H1 (cell line): ENCODE measurements at regions not wholly inside any gene's neighbourhood (a gene's known extent, or its start where the extent isn't known, plus 50 kb on each side); places are given as distances from the start of the nearest gene placed in this dataset.

Experiments used
- CTCF ChIA-PET: fragments of 300-600 bp; sonication (Branson Sonifier 250); formaldehyde crosslinking; loops from one replicate; lab custom pipeline; 2021; ENCODE audit not compliant: partially characterized antibody; lab: Charles Lee
- POLR2A ChIA-PET: fragments of 300-600 bp; sonication (Branson Sonifier 250); formaldehyde crosslinking; loops from one replicate; lab custom pipeline; 2021; ENCODE audit warnings: inconsistent platforms; ENCODE audit not compliant: partially characterized antibody; lab: Charles Lee
- DNase-seq, 2 experiments: peaks; one replicate each; pipeline versions ENCODE4 v3.0.0 to v3.0.0-alpha.2; 2010 to 2022; ENCODE audit warnings: low spot score in 2 of 2, low read depth in 1 of 2, mixed read lengths in 1 of 2
- FAIRE-seq: peaks from 2 replicates; lab custom pipeline; 2011; peaks lifted over from hg19 to GRCh38; lab: Jason Lieb, UNC
- H2AFZ ChIP-seq: 2 replicates; pipeline ENCODE4 v1.8.1; 2012; ENCODE audit warnings: low read length, inconsistent platforms
- H2AK5ac ChIP-seq: 2 replicates; pipeline ENCODE4 v1.6.1; 2013; ENCODE audit warnings: low read depth, low read length
- H2BK120ac ChIP-seq: replicated peaks from 2 replicates; pipeline ENCODE3; 2013; ENCODE audit warnings: low read depth, low read length, inconsistent platforms
- H2BK12ac ChIP-seq: 2 replicates; pipeline ENCODE4 v1.6.1; 2013; ENCODE audit warnings: low read depth, low read length
- H2BK15ac ChIP-seq: 2 replicates; pipeline ENCODE4 v1.6.1; 2013; ENCODE audit warnings: low read length
- H2BK20ac ChIP-seq: 2 replicates; pipeline ENCODE4 v1.6.1; 2013; ENCODE audit warnings: low read length
- H2BK5ac ChIP-seq: 2 replicates; pipeline ENCODE4 v1.6.1; 2013; ENCODE audit warnings: low read depth, low read length
- H3K14ac ChIP-seq: 2 replicates; pipeline ENCODE4 v1.6.1; 2013; ENCODE audit warnings: inconsistent platforms; ENCODE audit not compliant: insufficient read length
- H3K18ac ChIP-seq: 2 replicates; pipeline ENCODE4 v1.6.1; 2013; ENCODE audit warnings: low read length; ENCODE audit errors: extremely low read depth
- H3K23ac ChIP-seq: 2 replicates; pipeline ENCODE4 v1.6.1; 2013; ENCODE audit warnings: inconsistent platforms; ENCODE audit not compliant: insufficient read length
- H3K23me2 ChIP-seq: 2 replicates; pipeline ENCODE4 v1.6.1; 2013; ENCODE audit warnings: low read depth, low read length
- H3K27ac ChIP-seq: 2 replicates; pipeline ENCODE4 v1.6.1; 2011; ENCODE audit warnings: low read depth, low read length, inconsistent platforms
- H3K27me3 ChIP-seq, 4 experiments: replicated peaks in 1 of 4; 1 replicate in 1 of 4; 2 replicates in 3 of 4; pipeline versions ENCODE4 v1.6.1 to v1.8.1; 2011 to 2013; ENCODE audit warnings: low read length in 3 of 4, mild to moderate bottlenecking in 3 of 4, inconsistent platforms in 2 of 4, mixed read lengths in 2 of 4, moderate library complexity in 1 of 4; ENCODE audit not compliant: control insufficient read depth in 3 of 4, insufficient read depth in 3 of 4; ENCODE audit errors: extremely low read depth in 1 of 4
- H3K36me3 ChIP-seq, 4 experiments: 2 replicates each; pipeline versions ENCODE4 v1.6.1 to v1.8.1; 2011 to 2013; ENCODE audit warnings: mild to moderate bottlenecking in 4 of 4, low read length in 3 of 4, moderate library complexity in 2 of 4, control low read depth in 1 of 4, inconsistent platforms in 1 of 4; ENCODE audit not compliant: insufficient read depth in 4 of 4, control insufficient read depth in 2 of 4
- H3K4ac ChIP-seq: replicated peaks from 2 replicates; pipeline ENCODE3; 2013; ENCODE audit warnings: low read length, low read depth, mixed read lengths, inconsistent platforms; ENCODE audit not compliant: insufficient read length
- H3K4me1 ChIP-seq, 4 experiments: replicated peaks in 1 of 4; 1 replicate in 1 of 4; 2 replicates in 3 of 4; pipeline versions ENCODE4 v1.6.1 to v1.8.1; 2011 to 2013; ENCODE audit warnings: low read length in 3 of 4, inconsistent platforms in 2 of 4, mixed read lengths in 1 of 4; ENCODE audit not compliant: insufficient read depth in 4 of 4, control insufficient read depth in 3 of 4
- H3K4me2 ChIP-seq, 2 experiments: 2 replicates each; pipeline versions ENCODE4 v1.6.1 to v1.8.1; 2011 to 2013; ENCODE audit warnings: low read depth in 2 of 2, low read length in 2 of 2, control low read depth in 1 of 2, inconsistent platforms in 1 of 2, mild to moderate bottlenecking in 1 of 2; ENCODE audit not compliant: insufficient read depth in 1 of 2
- H3K4me3 ChIP-seq, 4 experiments: fragments of 200-600, 300-600 bp in 1 of 4; sonication (generic), shearing (Covaris generic), sonication (Bioruptor Twin) in 1 of 4; 2 replicates each; pipeline versions ENCODE4 v1.5.1 to v1.8.1; 2011 to 2016; ENCODE audit warnings: low read length in 4 of 4, low read depth in 3 of 4, control low read depth in 2 of 4, inconsistent platforms in 2 of 4, mild to moderate bottlenecking in 2 of 4, mixed read lengths in 1 of 4, moderate library complexity in 1 of 4; ENCODE audit not compliant: insufficient read depth in 2 of 4; ENCODE audit errors: extremely low read depth in 1 of 4
- H3K56ac ChIP-seq: replicated peaks from 2 replicates; pipeline ENCODE3; 2013; ENCODE audit warnings: low read depth, mild to moderate bottlenecking, mixed read lengths, low read length, inconsistent platforms; ENCODE audit not compliant: insufficient read length
- H3K79me1 ChIP-seq: 2 replicates; pipeline ENCODE4 v1.6.1; 2013; ENCODE audit warnings: low read depth, low read length, control low read depth
- H3K79me2 ChIP-seq, 2 experiments: 2 replicates each; pipeline versions ENCODE4 v1.6.1 to v1.8.1; 2012 to 2013; ENCODE audit warnings: low read length in 2 of 2, mild to moderate bottlenecking in 2 of 2, inconsistent platforms in 1 of 2; ENCODE audit not compliant: insufficient read depth in 2 of 2, control insufficient read depth in 1 of 2
- H3K9ac ChIP-seq, 4 experiments: replicated peaks in 1 of 4; 1 replicate in 1 of 4; 2 replicates in 3 of 4; pipeline versions ENCODE4 v1.6.1 to v1.8.1; 2011 to 2013; ENCODE audit warnings: low read depth in 3 of 4, low read length in 3 of 4, control low read depth in 2 of 4, mild to moderate bottlenecking in 2 of 4, moderate library complexity in 2 of 4, inconsistent platforms in 1 of 4; ENCODE audit errors: extremely low read depth in 1 of 4
- H3K9me3 ChIP-seq, 2 experiments: 2 replicates each; pipeline versions ENCODE4 v1.6.1 to v1.8.1; 2012 to 2013; ENCODE audit warnings: mild to moderate bottlenecking in 2 of 2, moderate library complexity in 2 of 2, control low read depth in 1 of 2, inconsistent platforms in 1 of 2, low read depth in 1 of 2, low read length in 1 of 2, mixed read lengths in 1 of 2; ENCODE audit not compliant: insufficient read depth in 2 of 2
- H4K20me1 ChIP-seq, 2 experiments: replicated peaks in 1 of 2; 2 replicates each; pipeline versions ENCODE3 to v1.8.1; 2011 to 2013; ENCODE audit warnings: inconsistent platforms in 2 of 2, low read length in 2 of 2, mild to moderate bottlenecking in 1 of 2; ENCODE audit not compliant: insufficient read depth in 2 of 2, control insufficient read depth in 1 of 2
- H4K5ac ChIP-seq: 2 replicates; pipeline ENCODE4 v1.6.1; 2013; ENCODE audit warnings: low read length, low read depth, mixed read lengths, inconsistent platforms; ENCODE audit not compliant: insufficient read length
- H4K8ac ChIP-seq: 2 replicates; pipeline ENCODE4 v1.8.0; 2013; ENCODE audit warnings: mild to moderate bottlenecking, moderate library complexity, low read length, inconsistent platforms; ENCODE audit not compliant: insufficient read depth; ENCODE audit errors: extremely low read depth
- H4K91ac ChIP-seq: replicated peaks from 2 replicates; pipeline ENCODE3; 2013; ENCODE audit warnings: low read length, mixed read lengths, inconsistent platforms; ENCODE audit not compliant: insufficient read length
- CTCF ChIP-seq, 3 experiments: IDR thresholded peaks; 1 replicate in 2 of 3; 2 replicates in 1 of 3; pipeline versions ENCODE4 v1.5.1 to v1.6.1; 2011; ENCODE audit warnings: low read length in 3 of 3, mild to moderate bottlenecking in 3 of 3, inconsistent platforms in 2 of 3, low read depth in 1 of 3, moderate library complexity in 1 of 3; ENCODE audit not compliant: insufficient read depth in 1 of 3; ENCODE audit errors: control extremely low read depth in 1 of 3
- KDM4A ChIP-seq: IDR thresholded peaks from one replicate; pipeline ENCODE4 v1.7.1; 2012; ENCODE audit warnings: low read depth, mild to moderate bottlenecking, moderate library complexity, low read length, inconsistent platforms; ENCODE audit not compliant: severe bottlenecking
- KDM5A ChIP-seq: fragments of 200-600 bp; IDR thresholded peaks from 2 replicates; pipeline ENCODE4 v1.7.1; 2012; ENCODE audit warnings: mild to moderate bottlenecking, low read length, inconsistent platforms, mixed read lengths
- SP4 ChIP-seq: IDR thresholded peaks from 2 replicates; pipeline ENCODE4 v1.6.1; 2012; ENCODE audit warnings: low read length, inconsistent platforms
- SRF ChIP-seq: IDR thresholded peaks from 2 replicates; pipeline ENCODE4 v1.6.1; 2011; ENCODE audit warnings: mild to moderate bottlenecking, low read depth, low read length, moderate library complexity
- TAF7 ChIP-seq: optimal IDR thresholded peaks from 2 replicates; pipeline ENCODE3; 2011; ENCODE audit warnings: low read depth, mild to moderate bottlenecking, inconsistent platforms, low read length, moderate library complexity, borderline replicate concordance
- TEAD4 ChIP-seq: IDR thresholded peaks from 2 replicates; pipeline ENCODE4 v1.6.1; 2012; ENCODE audit warnings: low read depth, low read length, inconsistent platforms, mixed read lengths
- WGBS, 2 experiments: shearing (Covaris generic) in 1 of 2; methylation state at CpG; one replicate each; pipeline versions ENCODE4 v1.1.6 to v1.1.7; 2013 to 2015; ENCODE audit warnings: low lambda C conversion rate in 2 of 2, mixed read lengths in 2 of 2, inconsistent platforms in 1 of 2, low coverage in 1 of 2, missing lambda C conversion rate in 1 of 2; ENCODE audit not compliant: insufficient replicate concordance in 2 of 2, insufficient coverage in 1 of 2, insufficient read length in 1 of 2; ENCODE audit errors: extremely low coverage in 1 of 2, missing lambda C conversion rate in 1 of 2; 5-methylcytosine and 5-hydroxymethylcytosine counted together

DNA sequence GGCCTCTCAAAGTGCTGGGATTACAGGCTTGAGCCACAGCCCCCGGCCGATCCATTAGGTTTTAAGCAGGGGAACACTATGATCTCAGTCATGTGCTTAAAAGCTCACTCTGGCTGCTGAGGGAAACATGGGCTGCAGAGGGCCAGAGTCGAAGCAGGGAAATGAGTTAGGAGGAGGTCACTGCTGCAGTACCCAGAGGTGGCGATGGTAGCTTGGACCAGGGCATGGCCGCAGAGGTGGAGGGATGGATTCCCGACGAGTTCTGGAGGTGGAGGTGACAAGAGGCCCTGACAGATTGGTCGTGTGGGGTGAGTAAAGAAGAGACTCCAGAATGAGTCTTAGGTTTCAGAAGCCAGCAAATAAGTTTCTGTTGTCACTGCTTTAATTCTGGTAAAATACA, 54.4 kb upstream of the INCENP start:
- H3K9me3 ChIP-seq, result no peaks in the 10 kb centered on the region
- H3K14ac ChIP-seq, result no peak overlapping the region
- no peak overlapping the region for H4K91ac ChIP-seq
- H3K18ac ChIP-seq, result no peak overlapping the region
- H2BK5ac ChIP-seq, result no peak overlapping the region
- H3K27me3 ChIP-seq, result no peaks in the 10 kb centered on the region
- ChIA-PET POLR2A (interaction anchor here (0.5 to 2.0 kb wide), 3 partner anchors 37 to 97 kb away, joined by 3 to 7 read pairs (median 3); no protein-coding TSS in a partner anchor), CTCF (interaction anchor here (1.0 to 11.9 kb wide), 5 partner anchors 10 to 171 kb away, joined by 3 to 84 read pairs (median 5); no protein-coding TSS in a partner anchor)
- no peak overlapping the region for H2BK120ac ChIP-seq
- no peaks in the 10 kb centered on the region for H4K20me1 ChIP-seq
- no peaks in the 10 kb centered on the region for H3K36me3 ChIP-seq
- H3K79me1 ChIP-seq, result no peaks in the 10 kb centered on the region
- no peak overlapping the region for H3K4me2 ChIP-seq
- H3K27ac ChIP-seq, result no peak overlapping the region
- H2AK5ac ChIP-seq, result no peak overlapping the region
- H3K4me1 ChIP-seq, result no peaks in the 10 kb centered on the region
- 90% methylated on average over 8 of the region's 8 CpGs; no CpG with 5 or more reads in 1 of the 2 experiments for whole genome bisulfite sequencing, 2 experiments
- no peak overlapping the region for H3K9ac ChIP-seq
- H3K23ac ChIP-seq, result no peak overlapping the region
- H2BK12ac ChIP-seq, result no peak overlapping the region
- FAIRE-seq, result no peak
- H3K4me3 ChIP-seq, result no peak overlapping the region
- H4K5ac ChIP-seq, result no peak overlapping the region
- no peaks in the 10 kb centered on the region for H3K79me2 ChIP-seq
- no peak overlapping the region for H4K8ac ChIP-seq
- H3K56ac ChIP-seq, result no peak overlapping the region
- H3K4ac ChIP-seq, result no peak overlapping the region
- no peak overlapping the region for H2BK15ac ChIP-seq
- H3K23me2 ChIP-seq, result 0 out of 2 replicates have a peak, but pooled peaks cover 1% of the 10 kb centered on the region
- no peak for TF ChIP-seq TEAD4
- no peak for TF ChIP-seq TAF7
- TF ChIP-seq SRF, result no peak
- no peak for TF ChIP-seq KDM5A
- TF ChIP-seq SP4, result no peak
- TF ChIP-seq KDM4A, result no peak
- no peak for TF ChIP-seq CTCF (IDR thresholded peaks at IDR 0.05; ENCODE audit: control extremely low read depth in 1 of 3, insufficient read depth in 1 of 3, low read depth in 1 of 3, low read length in 3 of 3)
- TF ChIP-seq, all 59 proteins: peak for 0
- DNase-seq, result no peak
- H2BK20ac ChIP-seq, result no peak overlapping the region
- H2AFZ ChIP-seq, result no peak overlapping the region
